ENCODE measurements at regions not wholly inside any gene's neighbourhood (a gene's known extent, or its start where the extent isn't known, plus 50 kb on each side); places are given as distances from the start of the nearest gene placed in this dataset.

DNA sequence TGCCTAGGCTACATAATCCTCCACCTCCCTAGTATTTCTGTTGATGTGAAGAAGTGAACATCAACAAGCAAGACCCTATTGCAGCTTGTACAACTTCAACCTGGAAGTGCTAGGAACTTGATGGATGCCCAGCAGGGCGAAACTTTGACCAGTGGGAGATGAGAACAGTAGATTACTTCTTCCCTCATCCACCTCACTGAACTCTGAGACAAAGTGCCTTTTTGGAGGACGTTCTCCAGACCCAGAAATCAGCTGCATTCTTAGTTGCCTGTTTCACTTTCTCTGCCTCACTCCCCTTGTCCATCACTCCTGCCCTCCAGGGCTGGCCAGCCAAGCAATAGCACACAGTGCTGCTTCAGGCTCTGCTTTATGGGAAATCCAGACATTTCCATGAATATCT lies 683.4 kb downstream of the GALC start:
- no peaks in the 10 kb centered on the region for H3K4me1 ChIP-seq (ENCODE audit: control insufficient read depth, extremely low read depth, insufficient read depth, low read length)
- no peaks in the 10 kb centered on the region for H3K79me2 ChIP-seq (ENCODE audit: control insufficient read depth, insufficient read depth, low read length)
- no peak overlapping the region for H3K27ac ChIP-seq (ENCODE audit: insufficient read depth, low read depth, low read length)
- H3K27me3 ChIP-seq (ENCODE audit: control insufficient read depth in 2 of 2, insufficient read depth in 2 of 2, low read length in 2 of 2), result no peaks in the 10 kb centered on the region
- no peak for TF ChIP-seq EZH2 (IDR thresholded peaks at IDR 0.05; ENCODE audit: borderline replicate concordance, low read depth, low read length, severe bottlenecking)
- TF ChIP-seq POLR2AphosphoS5 (IDR thresholded peaks at IDR 0.05; ENCODE audit: insufficient read depth, low read depth, low read length), result no peak
- DNase-seq (ENCODE audit: low read depth, low spot score) (no peak), FAIRE-seq (no peak)
- H3K36me3 ChIP-seq (ENCODE audit: control insufficient read depth in 2 of 2, extremely low read depth in 1 of 2, insufficient read depth in 2 of 2, low read length in 2 of 2), result no peaks in the 10 kb centered on the region
- intact Hi-C loops (cut with micrococcal nuclease), result no loop called here
- no peak overlapping the region for H3K4me2 ChIP-seq (ENCODE audit: insufficient read depth, low read length)
- H4K20me1 ChIP-seq (replicated peaks; ENCODE audit: control insufficient read depth, extremely low read depth, insufficient read depth, low read length), result no peaks in the 10 kb centered on the region
- H3K9ac ChIP-seq (replicated peaks; ENCODE audit: extremely low read depth, insufficient read depth, low read length), result no peak overlapping the region
- no peak overlapping the region for H3K4me3 ChIP-seq (replicated peaks in 1 of 3; ENCODE audit: insufficient read depth in 1 of 3, low read depth in 1 of 3, low read length in 3 of 3)
- BruUV-seq (replicated peaks), result no TSS peak
- ChIA-PET CTCF (no interaction called here), POLR2A (no interaction called here)
- H3K9me3 ChIP-seq (replicated peaks; ENCODE audit: control insufficient read depth, insufficient read depth, low read length), result peaks cover 14% of the 10 kb centered on the region
- no peaks in the 10 kb centered on the region for H3K9me1 ChIP-seq (replicated peaks; ENCODE audit: control insufficient read depth, extremely low read depth, insufficient read depth, low read length)
- H2AFZ ChIP-seq (ENCODE audit: low read depth, low read length), result no peak overlapping the region
- dilution Hi-C loops (cut with MboI; ENCODE audit: extremely low pct_ligation_motif_present, low sequenced_read_pairs), result no loop called here

DNA sequence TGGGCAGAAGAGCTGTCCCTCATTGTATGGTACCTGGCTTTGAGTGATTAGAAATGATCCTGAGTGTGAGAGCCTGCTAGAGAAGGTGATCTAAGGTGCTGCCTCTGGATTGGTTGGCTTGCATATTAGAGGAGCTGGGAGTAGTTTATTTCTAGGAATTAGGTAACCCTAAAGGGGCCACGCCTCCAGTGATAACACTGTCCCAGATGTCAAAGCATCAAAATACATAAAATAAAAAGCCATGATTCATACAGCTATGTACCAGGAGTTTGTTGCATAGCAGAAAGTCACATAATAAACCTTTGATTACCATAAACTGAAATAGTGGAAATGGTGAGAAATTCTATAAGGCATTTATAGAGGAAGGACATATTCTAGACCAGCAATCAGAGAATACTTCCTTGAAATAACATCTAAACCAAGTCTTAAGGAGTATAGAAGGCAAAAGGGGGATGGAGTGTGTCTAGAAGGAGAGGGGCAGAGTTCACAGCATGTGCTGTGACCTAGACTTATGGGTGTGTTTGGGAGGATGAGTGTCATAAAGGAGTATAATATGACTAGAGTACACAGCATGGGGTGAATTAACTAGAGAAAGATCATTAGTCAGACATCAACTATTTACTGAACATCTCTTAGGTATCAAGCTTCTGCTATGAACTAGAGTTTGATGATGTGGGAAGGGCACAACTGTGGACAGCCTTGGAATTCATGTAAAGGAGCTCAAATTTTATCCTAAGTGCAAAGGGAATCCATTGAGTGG lies 686.4 kb downstream of the GALC start:
- BruUV-seq (replicated peaks), result no TSS peak
- intact Hi-C loops (cut with micrococcal nuclease) (no loop called here), dilution Hi-C loops (cut with MboI; ENCODE audit: extremely low pct_ligation_motif_present, low sequenced_read_pairs) (no loop called here)
- Histone ChIP-seq H3K4me3 (replicated peaks in 1 of 3; ENCODE audit: insufficient read depth in 1 of 3, low read depth in 1 of 3, low read length in 3 of 3) (no peak overlapping the region), H3K9me3 (replicated peaks; ENCODE audit: control insufficient read depth, insufficient read depth, low read length) (peaks cover 11% of the 10 kb centered on the region), H3K27me3 (ENCODE audit: control insufficient read depth in 2 of 2, insufficient read depth in 2 of 2, low read length in 2 of 2) (no peaks in the 10 kb centered on the region), H3K27ac (ENCODE audit: insufficient read depth, low read depth, low read length) (no peak overlapping the region), H3K9me1 (replicated peaks; ENCODE audit: control insufficient read depth, extremely low read depth, insufficient read depth, low read length) (no peaks in the 10 kb centered on the region), H3K4me2 (ENCODE audit: insufficient read depth, low read length) (no peak overlapping the region), H3K4me1 (ENCODE audit: control insufficient read depth, extremely low read depth, insufficient read depth, low read length) (no peaks in the 10 kb centered on the region), H4K20me1 (replicated peaks; ENCODE audit: control insufficient read depth, extremely low read depth, insufficient read depth, low read length) (no peaks in the 10 kb centered on the region), H3K79me2 (ENCODE audit: control insufficient read depth, insufficient read depth, low read length) (no peaks in the 10 kb centered on the region), H3K9ac (replicated peaks; ENCODE audit: extremely low read depth, insufficient read depth, low read length) (no peak overlapping the region), H3K36me3 (ENCODE audit: control insufficient read depth in 2 of 2, extremely low read depth in 1 of 2, insufficient read depth in 2 of 2, low read length in 2 of 2) (no peaks in the 10 kb centered on the region), H2AFZ (ENCODE audit: low read depth, low read length) (no peak overlapping the region)
- ChIA-PET POLR2A (no interaction called here), CTCF (no interaction called here)
- DNase-seq (ENCODE audit: low read depth, low spot score) (no peak), FAIRE-seq (no peak)
- no peak for TF ChIP-seq JUN (IDR thresholded peaks at IDR 0.05; ENCODE audit: borderline replicate concordance, insufficient read depth, insufficient read length, low read depth)
- TF ChIP-seq, protein P1, sequence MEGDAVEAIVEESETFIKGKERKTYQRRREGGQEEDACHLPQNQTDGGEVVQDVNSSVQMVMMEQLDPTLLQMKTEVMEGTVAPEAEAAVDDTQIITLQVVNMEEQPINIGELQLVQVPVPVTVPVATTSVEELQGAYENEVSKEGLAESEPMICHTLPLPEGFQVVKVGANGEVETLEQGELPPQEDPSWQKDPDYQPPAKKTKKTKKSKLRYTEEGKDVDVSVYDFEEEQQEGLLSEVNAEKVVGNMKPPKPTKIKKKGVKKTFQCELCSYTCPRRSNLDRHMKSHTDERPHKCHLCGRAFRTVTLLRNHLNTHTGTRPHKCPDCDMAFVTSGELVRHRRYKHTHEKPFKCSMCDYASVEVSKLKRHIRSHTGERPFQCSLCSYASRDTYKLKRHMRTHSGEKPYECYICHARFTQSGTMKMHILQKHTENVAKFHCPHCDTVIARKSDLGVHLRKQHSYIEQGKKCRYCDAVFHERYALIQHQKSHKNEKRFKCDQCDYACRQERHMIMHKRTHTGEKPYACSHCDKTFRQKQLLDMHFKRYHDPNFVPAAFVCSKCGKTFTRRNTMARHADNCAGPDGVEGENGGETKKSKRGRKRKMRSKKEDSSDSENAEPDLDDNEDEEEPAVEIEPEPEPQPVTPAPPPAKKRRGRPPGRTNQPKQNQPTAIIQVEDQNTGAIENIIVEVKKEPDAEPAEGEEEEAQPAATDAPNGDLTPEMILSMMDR (IDR thresholded peaks at IDR 0.05; ENCODE audit: extremely low read depth in 1 of 2, insufficient read depth in 1 of 2, low read depth in 1 of 2, low read length in 2 of 2), result no peak
- no peak for TF ChIP-seq EZH2 (IDR thresholded peaks at IDR 0.05; ENCODE audit: borderline replicate concordance, low read depth, low read length, severe bottlenecking)
- TF ChIP-seq POLR2AphosphoS5 (IDR thresholded peaks at IDR 0.05; ENCODE audit: insufficient read depth, low read depth, low read length), result no peak
- TF ChIP-seq, protein P2, sequence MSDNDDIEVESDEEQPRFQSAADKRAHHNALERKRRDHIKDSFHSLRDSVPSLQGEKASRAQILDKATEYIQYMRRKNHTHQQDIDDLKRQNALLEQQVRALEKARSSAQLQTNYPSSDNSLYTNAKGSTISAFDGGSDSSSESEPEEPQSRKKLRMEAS (IDR thresholded peaks at IDR 0.05; ENCODE audit: insufficient read depth, insufficient read length), result no peak
- TF ChIP-seq FOS (IDR thresholded peaks at IDR 0.05; ENCODE audit: borderline replicate concordance, insufficient read depth, low read length), result no peak
